MM.1S (cell line): ENCODE measurements at regions not wholly inside any gene's neighbourhood (a gene's known extent, or its start where the extent isn't known, plus 50 kb on each side); places are given as distances from the start of the nearest gene placed in this dataset.

ENCODE experiments used
- DNase-seq: peaks from one replicate; pipeline ENCODE4 v3.0.0-alpha.2; 2015
- H2AFZ ChIP-seq: fragments of 300-600 bp; sonication (generic); 2 replicates; pipeline ENCODE4 v1.6.0; 2016; ENCODE audit warnings: antibody characterized with exemption, low read length
- H3F3A ChIP-seq: fragments of 300-600 bp; sonication (generic); 2 replicates; pipeline ENCODE4 v1.6.1; 2016; ENCODE audit warnings: mild to moderate bottlenecking, antibody characterized with exemption, low read length, moderate library complexity, mixed read lengths; ENCODE audit not compliant: insufficient read depth
- H3K27ac ChIP-seq: fragments of 300-600 bp; sonication (generic); 2 replicates; pipeline ENCODE4 v1.5.1; 2016; ENCODE audit warnings: mild to moderate bottlenecking, low read length
- H3K27me3 ChIP-seq: fragments of 300-600 bp; sonication (generic); replicated peaks from 2 replicates; pipeline ENCODE4 v1.6.0; 2016; ENCODE audit warnings: low read length; ENCODE audit not compliant: insufficient read depth
- H3K36me3 ChIP-seq: fragments of 300-600 bp; sonication (generic); replicated peaks from 2 replicates; pipeline ENCODE4 v1.6.1; 2016; ENCODE audit warnings: mild to moderate bottlenecking, low read length, mixed read lengths; ENCODE audit not compliant: insufficient read depth
- H3K4me1 ChIP-seq: fragments of 300-600 bp; sonication (generic); 2 replicates; pipeline ENCODE4 v1.6.1; 2016; ENCODE audit warnings: low read length, mixed read lengths
- H3K4me2 ChIP-seq: fragments of 300-600 bp; sonication (generic); 2 replicates; pipeline ENCODE4 v1.6.0; 2016; ENCODE audit warnings: low read depth, low read length
- H3K4me3 ChIP-seq: fragments of 300-600 bp; sonication (generic); 2 replicates; pipeline ENCODE4 v1.5.1; 2016; ENCODE audit warnings: low read length, mixed read lengths
- H3K79me2 ChIP-seq: fragments of 300-600 bp; sonication (generic); 2 replicates; pipeline ENCODE4 v1.6.1; 2016; ENCODE audit warnings: mixed run types, low read length, mixed read lengths
- H3K9ac ChIP-seq: fragments of 300-600 bp; sonication (generic); 2 replicates; pipeline ENCODE4 v1.6.1; 2016; ENCODE audit warnings: low read length, mixed read lengths
- H3K9me2 ChIP-seq: fragments of 300-600 bp; sonication (generic); replicated peaks from 2 replicates; pipeline ENCODE4 v1.6.1; 2016; ENCODE audit warnings: mild to moderate bottlenecking, low read length, mixed read lengths; ENCODE audit not compliant: insufficient read depth
- H3K9me3 ChIP-seq: fragments of 300-600 bp; sonication (generic); replicated peaks from 2 replicates; pipeline ENCODE4 v1.6.1; 2016; ENCODE audit warnings: mild to moderate bottlenecking, low read length, mixed read lengths; ENCODE audit not compliant: insufficient read depth
- H4K20me1 ChIP-seq: fragments of 300-600 bp; sonication (generic); 2 replicates; pipeline ENCODE4 v1.6.1; 2016; ENCODE audit warnings: mild to moderate bottlenecking, low read length, moderate library complexity, mixed read lengths; ENCODE audit not compliant: insufficient read depth
- EZH2 ChIP-seq: fragments of 300-600 bp; sonication (generic); optimal IDR thresholded peaks from 2 replicates; pipeline ENCODE3; 2017; ENCODE audit warnings: low read depth, mild to moderate bottlenecking, antibody characterized with exemption, low read length, mixed read lengths
- EZH2phosphoT487 ChIP-seq: fragments of 300-600 bp; sonication (generic); IDR thresholded peaks from 2 replicates; pipeline ENCODE4 v1.6.1; 2018; ENCODE audit warnings: antibody characterized with exemption, low read length
- TF ChIP-seq, protein P1 (sequence below): fragments of 300-600 bp; sonication (generic); IDR thresholded peaks from 2 replicates; pipeline ENCODE4 v1.5.1; 2016; ENCODE audit warnings: antibody characterized with exemption, low read length, mixed read lengths

GRCh38 chr11:103703954-103704353 is 332.5 kb upstream of the DDI1 start:
- H3K36me3 ChIP-seq, result no peaks in the 10 kb centered on the region
- TF ChIP-seq, protein P1, sequence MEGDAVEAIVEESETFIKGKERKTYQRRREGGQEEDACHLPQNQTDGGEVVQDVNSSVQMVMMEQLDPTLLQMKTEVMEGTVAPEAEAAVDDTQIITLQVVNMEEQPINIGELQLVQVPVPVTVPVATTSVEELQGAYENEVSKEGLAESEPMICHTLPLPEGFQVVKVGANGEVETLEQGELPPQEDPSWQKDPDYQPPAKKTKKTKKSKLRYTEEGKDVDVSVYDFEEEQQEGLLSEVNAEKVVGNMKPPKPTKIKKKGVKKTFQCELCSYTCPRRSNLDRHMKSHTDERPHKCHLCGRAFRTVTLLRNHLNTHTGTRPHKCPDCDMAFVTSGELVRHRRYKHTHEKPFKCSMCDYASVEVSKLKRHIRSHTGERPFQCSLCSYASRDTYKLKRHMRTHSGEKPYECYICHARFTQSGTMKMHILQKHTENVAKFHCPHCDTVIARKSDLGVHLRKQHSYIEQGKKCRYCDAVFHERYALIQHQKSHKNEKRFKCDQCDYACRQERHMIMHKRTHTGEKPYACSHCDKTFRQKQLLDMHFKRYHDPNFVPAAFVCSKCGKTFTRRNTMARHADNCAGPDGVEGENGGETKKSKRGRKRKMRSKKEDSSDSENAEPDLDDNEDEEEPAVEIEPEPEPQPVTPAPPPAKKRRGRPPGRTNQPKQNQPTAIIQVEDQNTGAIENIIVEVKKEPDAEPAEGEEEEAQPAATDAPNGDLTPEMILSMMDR, result no peak
- TF ChIP-seq EZH2phosphoT487 (no peak), EZH2 (no peak)

GRCh38 chr11:103705642-103706041 is 330.8 kb upstream of the DDI1 start:
- no peak overlapping the region for H3K9ac ChIP-seq
- H3K4me2 ChIP-seq, result no peak overlapping the region
- TF ChIP-seq, protein P1, result no peak
- TF ChIP-seq EZH2 (no peak), EZH2phosphoT487 (no peak)
- DNase-seq, result no peak
- H3F3A ChIP-seq, result no peaks in the 10 kb centered on the region
- no peaks in the 10 kb centered on the region for H3K9me2 ChIP-seq
- no peaks in the 10 kb centered on the region for H4K20me1 ChIP-seq
- H3K27me3 ChIP-seq, result no peaks in the 10 kb centered on the region
- no peak overlapping the region for H3K4me3 ChIP-seq
- H3K79me2 ChIP-seq, result no peaks in the 10 kb centered on the region
- H3K4me1 ChIP-seq, result no peaks in the 10 kb centered on the region
- no peaks in the 10 kb centered on the region for H3K9me3 ChIP-seq
- no peak overlapping the region for H2AFZ ChIP-seq
- H3K27ac ChIP-seq, result no peak overlapping the region
- no peaks in the 10 kb centered on the region for H3K36me3 ChIP-seq

More at GRCh38 chr11:103703954-103704353, 332.5 kb upstream of the DDI1 start:
- H3K9me2 ChIP-seq, result no peaks in the 10 kb centered on the region
- H3K79me2 ChIP-seq, result no peaks in the 10 kb centered on the region
- no peak overlapping the region for H3K4me3 ChIP-seq
- H4K20me1 ChIP-seq, result no peaks in the 10 kb centered on the region
- no peaks in the 10 kb centered on the region for H3F3A ChIP-seq
- no peaks in the 10 kb centered on the region for H3K4me1 ChIP-seq
- no peak for DNase-seq
- no peaks in the 10 kb centered on the region for H3K9me3 ChIP-seq
- no peak overlapping the region for H3K4me2 ChIP-seq
- H3K9ac ChIP-seq, result no peak overlapping the region
- no peaks in the 10 kb centered on the region for H3K27me3 ChIP-seq
- no peak overlapping the region for H3K27ac ChIP-seq
- H2AFZ ChIP-seq, result no peak overlapping the region

GRCh38 chr11:103709371-103709770 is 327.1 kb upstream of the DDI1 start:
- Histone ChIP-seq H3K4me2 (no peak overlapping the region), H3K36me3 (no peaks in the 10 kb centered on the region), H3K9ac (no peak overlapping the region), H4K20me1 (no peaks in the 10 kb centered on the region), H3K27ac (no peak overlapping the region), H3K4me3 (no peak overlapping the region), H3K9me3 (no peaks in the 10 kb centered on the region), H3K4me1 (no peaks in the 10 kb centered on the region), H3K27me3 (no peaks in the 10 kb centered on the region), H3F3A (no peaks in the 10 kb centered on the region), H2AFZ (no peak overlapping the region), H3K9me2 (no peaks in the 10 kb centered on the region), H3K79me2 (no peaks in the 10 kb centered on the region)
- no peak for DNase-seq
- TF ChIP-seq, protein P1, result no peak
- no peak for TF ChIP-seq EZH2phosphoT487
- TF ChIP-seq EZH2, result no peak
